ENCODE measurements at regions not wholly inside any gene's neighbourhood (a gene's known extent, or its start where the extent isn't known, plus 50 kb on each side); places are given as distances from the start of the nearest gene placed in this dataset.
"Not testable (repeated sequence)": the region's sequence is repeated elsewhere in the genome, so short reads cannot be mapped to it uniquely, and the experiment has no call there.

- Histone ChIP-seq H3K4me3 (ENCODE audit: low read depth in 1 of 2, low read length in 2 of 2) (no peak overlapping the region), H2AFZ (ENCODE audit: low read depth, low read length) (no peak overlapping the region), H3K27me3 (ENCODE audit: insufficient read depth, low read length, poor library complexity) (peaks cover 7% of the 10 kb centered on the region), H3K27ac (ENCODE audit: low read length) (no peak overlapping the region), H3K79me2 (ENCODE audit: insufficient read depth, low read length) (no peaks in the 10 kb centered on the region), H3K4me1 (ENCODE audit: insufficient read depth, low read length) (no peaks in the 10 kb centered on the region), H4K20me1 (ENCODE audit: insufficient read depth, low read length) (no peaks in the 10 kb centered on the region), H3K4me2 (ENCODE audit: insufficient read depth, low read length) (no peak overlapping the region), H3K9me3 (ENCODE audit: insufficient read depth, low read length, severe bottlenecking) (no peaks in the 10 kb centered on the region), H3K9ac (ENCODE audit: low read depth, low read length) (no peak overlapping the region), H3K36me3 (ENCODE audit: insufficient read depth, low read length) (no peaks in the 10 kb centered on the region)
- ATAC-seq (ENCODE audit: insufficient read depth, low read depth) (no peak), DNase-seq (no peak)
- no peak for TF ChIP-seq EZH2 (IDR thresholded peaks at IDR 0.05; ENCODE audit: borderline replicate concordance, low read depth, low read length, severe bottlenecking)
- TF ChIP-seq, protein P1, sequence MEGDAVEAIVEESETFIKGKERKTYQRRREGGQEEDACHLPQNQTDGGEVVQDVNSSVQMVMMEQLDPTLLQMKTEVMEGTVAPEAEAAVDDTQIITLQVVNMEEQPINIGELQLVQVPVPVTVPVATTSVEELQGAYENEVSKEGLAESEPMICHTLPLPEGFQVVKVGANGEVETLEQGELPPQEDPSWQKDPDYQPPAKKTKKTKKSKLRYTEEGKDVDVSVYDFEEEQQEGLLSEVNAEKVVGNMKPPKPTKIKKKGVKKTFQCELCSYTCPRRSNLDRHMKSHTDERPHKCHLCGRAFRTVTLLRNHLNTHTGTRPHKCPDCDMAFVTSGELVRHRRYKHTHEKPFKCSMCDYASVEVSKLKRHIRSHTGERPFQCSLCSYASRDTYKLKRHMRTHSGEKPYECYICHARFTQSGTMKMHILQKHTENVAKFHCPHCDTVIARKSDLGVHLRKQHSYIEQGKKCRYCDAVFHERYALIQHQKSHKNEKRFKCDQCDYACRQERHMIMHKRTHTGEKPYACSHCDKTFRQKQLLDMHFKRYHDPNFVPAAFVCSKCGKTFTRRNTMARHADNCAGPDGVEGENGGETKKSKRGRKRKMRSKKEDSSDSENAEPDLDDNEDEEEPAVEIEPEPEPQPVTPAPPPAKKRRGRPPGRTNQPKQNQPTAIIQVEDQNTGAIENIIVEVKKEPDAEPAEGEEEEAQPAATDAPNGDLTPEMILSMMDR (IDR thresholded peaks at IDR 0.05; ENCODE audit: borderline replicate concordance, extremely low read depth, low read length, poor library complexity, severe bottlenecking): no peak
Observed at GRCh38 chr6:11471261-11471660, 66.3 kb upstream of the TMEM170B start.

DNA sequence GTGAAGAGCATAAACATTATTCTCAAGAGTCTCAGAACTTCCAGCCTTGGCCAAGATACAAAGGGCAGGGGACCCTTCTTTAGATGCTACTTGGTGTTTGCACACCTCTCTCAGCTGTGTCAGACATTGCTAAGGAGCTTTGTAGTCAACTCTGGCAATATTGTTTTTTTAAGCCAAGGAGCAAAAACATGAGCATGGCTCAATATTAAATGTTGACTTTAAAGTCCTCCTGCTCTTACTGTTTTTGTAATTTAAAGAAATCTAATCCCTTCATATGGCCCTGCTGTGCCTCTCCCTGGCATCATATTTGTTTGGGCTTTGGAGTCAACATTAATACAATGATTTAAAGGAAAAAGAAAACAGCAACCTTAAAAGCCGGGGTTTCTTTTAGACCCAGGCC is 67.9 kb upstream of the TMEM170B start:
- H3K9me3 ChIP-seq (ENCODE audit: insufficient read depth, low read length, severe bottlenecking): no peaks in the 10 kb centered on the region
- H4K20me1 ChIP-seq (ENCODE audit: insufficient read depth, low read length): no peaks in the 10 kb centered on the region
- no peaks in the 10 kb centered on the region for H3K79me2 ChIP-seq (ENCODE audit: insufficient read depth, low read length)
- TF ChIP-seq, protein P1 (IDR thresholded peaks at IDR 0.05; ENCODE audit: borderline replicate concordance, extremely low read depth, low read length, poor library complexity, severe bottlenecking): no peak
- no peak for TF ChIP-seq EZH2 (IDR thresholded peaks at IDR 0.05; ENCODE audit: borderline replicate concordance, low read depth, low read length, severe bottlenecking)
- no peaks in the 10 kb centered on the region for H3K27me3 ChIP-seq (ENCODE audit: insufficient read depth, low read length, poor library complexity)
- H3K27ac ChIP-seq (ENCODE audit: low read length): no peak overlapping the region
- no peak for DNase-seq
- no peak overlapping the region for H3K4me2 ChIP-seq (ENCODE audit: insufficient read depth, low read length)
- H2AFZ ChIP-seq (ENCODE audit: low read depth, low read length): no peak overlapping the region
- no peaks in the 10 kb centered on the region for H3K4me1 ChIP-seq (ENCODE audit: insufficient read depth, low read length)
- no peaks in the 10 kb centered on the region for H3K36me3 ChIP-seq (ENCODE audit: insufficient read depth, low read length)
- no peak overlapping the region for H3K9ac ChIP-seq (ENCODE audit: low read depth, low read length)
- H3K4me3 ChIP-seq (ENCODE audit: low read depth in 1 of 2, low read length in 2 of 2): no peak overlapping the region
- ATAC-seq (ENCODE audit: insufficient read depth, low read depth): no peak

GRCh38 chr6:11468271-11468670 is 69.3 kb upstream of the TMEM170B start:
- H3K4me2 ChIP-seq (ENCODE audit: insufficient read depth, low read length); H3K27ac ChIP-seq (ENCODE audit: low read length): not testable (repeated sequence)

DNA sequence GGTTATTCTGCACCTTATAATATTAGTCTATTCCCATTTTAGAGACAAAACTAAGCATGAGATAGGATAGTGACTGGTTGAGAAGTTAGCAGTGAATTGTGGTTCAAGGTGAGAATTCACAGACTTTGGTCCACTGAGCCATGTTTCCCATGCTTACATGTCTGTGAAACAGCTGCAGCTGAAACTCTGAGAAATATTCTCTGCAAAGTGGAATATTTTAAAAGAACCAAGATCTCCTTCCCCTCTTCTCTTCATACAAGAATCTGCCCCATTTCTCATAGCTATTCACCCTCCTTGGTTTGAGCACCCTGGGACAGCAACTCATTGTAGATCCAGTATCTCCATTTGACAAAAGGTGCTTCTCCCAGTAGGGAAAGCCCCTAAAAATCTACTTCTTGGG is 70.2 kb upstream of the TMEM170B start:
- H3K9me3 ChIP-seq (ENCODE audit: insufficient read depth, low read length, severe bottlenecking): no peaks in the 10 kb centered on the region
- H3K79me2 ChIP-seq (ENCODE audit: insufficient read depth, low read length): no peaks in the 10 kb centered on the region
- DNase-seq (no peak), ATAC-seq (ENCODE audit: insufficient read depth, low read depth) (no peak)
- H3K4me2 ChIP-seq (ENCODE audit: insufficient read depth, low read length): no peak overlapping the region
- no peak overlapping the region for H3K4me3 ChIP-seq (ENCODE audit: low read depth in 1 of 2, low read length in 2 of 2)
- no peak overlapping the region for H3K9ac ChIP-seq (ENCODE audit: low read depth, low read length)
- no peaks in the 10 kb centered on the region for H4K20me1 ChIP-seq (ENCODE audit: insufficient read depth, low read length)
- no peak overlapping the region for H3K27ac ChIP-seq (ENCODE audit: low read length)
- no peaks in the 10 kb centered on the region for H3K4me1 ChIP-seq (ENCODE audit: insufficient read depth, low read length)
- H2AFZ ChIP-seq (ENCODE audit: low read depth, low read length): no peak overlapping the region
- TF ChIP-seq, protein P1 (IDR thresholded peaks at IDR 0.05; ENCODE audit: borderline replicate concordance, extremely low read depth, low read length, poor library complexity, severe bottlenecking): no peak
- TF ChIP-seq EZH2 (IDR thresholded peaks at IDR 0.05; ENCODE audit: borderline replicate concordance, low read depth, low read length, severe bottlenecking): no peak
- no peaks in the 10 kb centered on the region for H3K27me3 ChIP-seq (ENCODE audit: insufficient read depth, low read length, poor library complexity)
- H3K36me3 ChIP-seq (ENCODE audit: insufficient read depth, low read length): no peaks in the 10 kb centered on the region

More at GRCh38 chr6:11468271-11468670, 69.3 kb upstream of the TMEM170B start:
- H3K9me3 ChIP-seq (ENCODE audit: insufficient read depth, low read length, severe bottlenecking); H3K4me3 ChIP-seq (ENCODE audit: low read depth in 1 of 2, low read length in 2 of 2); H3K4me1 ChIP-seq (ENCODE audit: insufficient read depth, low read length); H3K36me3 ChIP-seq (ENCODE audit: insufficient read depth, low read length); H3K27me3 ChIP-seq (ENCODE audit: insufficient read depth, low read length, poor library complexity); DNase-seq; H3K9ac ChIP-seq (ENCODE audit: low read depth, low read length); H4K20me1 ChIP-seq (ENCODE audit: insufficient read depth, low read length); H3K79me2 ChIP-seq (ENCODE audit: insufficient read depth, low read length); ATAC-seq (ENCODE audit: insufficient read depth, low read depth); H2AFZ ChIP-seq (ENCODE audit: low read depth, low read length): not testable (repeated sequence)
